Peyer's patch (tissue), 4 donors: ENCODE measurements at regions not wholly inside any gene's neighbourhood (a gene's known extent, or its start where the extent isn't known, plus 50 kb on each side); places are given as distances from the start of the nearest gene placed in this dataset.

Source experiments
- DNase-seq, 3 donors: peaks; one replicate each; pipeline ENCODE4 v3.0.0-alpha.2; 2017 to 2019
- H3K27ac ChIP-seq, 4 donors: fragments of 200-600 bp; sonication (generic); one replicate each; pipeline ENCODE4 v1.5.1; 2016 to 2019
- H3K27me3 ChIP-seq, 2 donors: fragments of 200-600 bp; sonication (generic); one replicate each; pipeline ENCODE4 v1.5.1; 2019
- H3K36me3 ChIP-seq, 3 donors: fragments of 200-600 bp; sonication (generic); one replicate each; pipeline ENCODE4 v1.5.1; 2016 to 2019
- H3K4me1 ChIP-seq, 4 donors: fragments of 200-600 bp; sonication (generic); one replicate each; pipeline ENCODE4 v1.5.1; 2016 to 2019
- H3K4me3 ChIP-seq, 4 donors: fragments of 200-600 bp; sonication (generic); 1 replicate in 3 of 4; 2 replicates in 1 of 4; pipeline ENCODE4 v1.5.1; 2016 to 2019; ENCODE audit warnings: mild to moderate bottlenecking in 1 of 4
- H3K9me3 ChIP-seq, 4 donors: fragments of 200-600 bp; sonication (generic); one replicate each; pipeline ENCODE4 v1.5.1; 2016 to 2019; ENCODE audit warnings: mild to moderate bottlenecking in 1 of 4
- CTCF ChIP-seq, 6 experiments: fragments of 450-650 bp in 4 of 6; fragments of 200-600 bp in 2 of 6; sonication (generic) in 1 of 6; IDR thresholded peaks; one replicate each; pipeline ENCODE4 v1.5.1; 2017 to 2019; ENCODE audit warnings: antibody characterized with exemption in 6 of 6, mild to moderate bottlenecking in 3 of 6, moderate library complexity in 1 of 6
- POLR2A ChIP-seq, 2 donors: fragments of 450-650 bp; IDR thresholded peaks; one replicate each; pipeline ENCODE4 v1.5.1; 2017; ENCODE audit warnings: antibody characterized with exemption in 2 of 2, mild to moderate bottlenecking in 2 of 2, moderate library complexity in 2 of 2

- TF ChIP-seq POLR2A (IDR thresholded peaks at IDR 0.05) (no peak), CTCF (IDR thresholded peaks at IDR 0.05) (no peak)
- H3K27ac ChIP-seq, result no peak overlapping the region
- no peaks in the 10 kb centered on the region for H3K9me3 ChIP-seq
- no peaks in the 10 kb centered on the region for H3K27me3 ChIP-seq
- no peak overlapping the region for H3K4me3 ChIP-seq
- no peak for DNase-seq
- H3K36me3 ChIP-seq, result no peaks in the 10 kb centered on the region
- no peaks in the 10 kb centered on the region for H3K4me1 ChIP-seq
Measured at GRCh38 chr12:62116986-62117385, 143.2 kb upstream of the USP15 start.

- Histone ChIP-seq H3K27me3 (no peaks in the 10 kb centered on the region), H3K9me3 (no peaks in the 10 kb centered on the region), H3K36me3 (no peaks in the 10 kb centered on the region), H3K4me3 (no peak overlapping the region), H3K27ac (no peak overlapping the region), H3K4me1 (no peaks in the 10 kb centered on the region)
- no peak for DNase-seq
- peak in 5 of 6 experiments; percentile 8 to 62 (median 50) for TF ChIP-seq CTCF (IDR thresholded peaks at IDR 0.05)
- TF ChIP-seq POLR2A (IDR thresholded peaks at IDR 0.05), result no peak
Measured at GRCh38 chr12:62123721-62124203, 136.4 kb upstream of the USP15 start.

DNA sequence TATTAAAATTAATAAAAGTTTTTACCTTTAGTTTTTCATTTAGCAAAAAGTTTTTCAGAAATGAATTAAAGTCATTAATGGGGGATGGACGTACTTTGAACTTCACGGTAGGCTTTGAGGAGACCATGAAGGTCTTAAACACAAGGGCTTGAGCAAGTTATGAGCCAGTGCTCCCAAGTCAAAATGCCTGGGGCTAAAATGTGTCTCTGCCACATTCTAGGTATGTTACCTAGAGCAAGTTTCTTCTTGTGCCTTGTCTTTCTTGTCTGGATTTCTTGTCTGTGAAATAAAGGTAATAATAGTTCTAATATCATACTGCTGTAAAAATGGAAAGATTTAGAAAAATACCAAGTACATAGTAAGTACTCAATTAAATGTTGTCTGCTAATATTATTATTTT is 132.7 kb upstream of the USP15 start:
- H3K36me3 ChIP-seq, result no peaks in the 10 kb centered on the region
- H3K4me3 ChIP-seq, result no peak overlapping the region
- H3K27me3 ChIP-seq, result no peaks in the 10 kb centered on the region
- no peak overlapping the region for H3K27ac ChIP-seq
- no peaks in the 10 kb centered on the region for H3K9me3 ChIP-seq
- TF ChIP-seq CTCF (IDR thresholded peaks at IDR 0.05) (no peak), POLR2A (IDR thresholded peaks at IDR 0.05) (no peak)
- no peaks in the 10 kb centered on the region for H3K4me1 ChIP-seq
- no peak for DNase-seq

- TF ChIP-seq POLR2A (IDR thresholded peaks at IDR 0.05) (no peak), CTCF (IDR thresholded peaks at IDR 0.05) (no peak)
- Histone ChIP-seq H3K36me3 (no peaks in the 10 kb centered on the region), H3K27me3 (no peaks in the 10 kb centered on the region), H3K4me1 (no peaks in the 10 kb centered on the region), H3K4me3 (no peak overlapping the region), H3K27ac (no peak overlapping the region), H3K9me3 (no peaks in the 10 kb centered on the region)
- no peak for DNase-seq
Measured at GRCh38 chr12:62128175-62128975, 131.8 kb upstream of the USP15 start.

DNA sequence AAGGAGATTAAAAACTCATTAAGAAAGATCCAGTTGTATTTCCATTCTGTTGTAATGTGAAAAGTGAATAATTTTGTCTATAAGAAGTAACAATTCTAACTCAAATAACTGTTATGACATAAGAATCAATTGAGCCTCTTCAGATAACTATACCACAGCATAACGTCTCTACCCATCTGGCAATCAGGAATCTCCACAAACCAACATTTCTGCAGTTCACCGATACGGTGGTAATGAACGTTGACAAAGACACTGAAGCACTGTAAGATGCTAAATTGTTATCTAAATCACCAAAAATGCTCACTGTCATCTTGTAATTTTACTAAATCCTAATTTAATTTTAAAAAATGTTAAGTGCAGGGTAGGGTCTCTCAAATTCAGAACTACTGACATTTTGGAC is 130.9 kb upstream of the USP15 start:
- Histone ChIP-seq H3K36me3 (no peaks in the 10 kb centered on the region), H3K27ac (no peak overlapping the region), H3K4me3 (no peak overlapping the region), H3K4me1 (no peaks in the 10 kb centered on the region), H3K9me3 (no peaks in the 10 kb centered on the region), H3K27me3 (no peaks in the 10 kb centered on the region)
- TF ChIP-seq POLR2A (IDR thresholded peaks at IDR 0.05) (no peak), CTCF (IDR thresholded peaks at IDR 0.05) (no peak)
- no peak for DNase-seq
